ENCODE measurements at regions not wholly inside any gene's neighbourhood (a gene's known extent, or its start where the extent isn't known, plus 50 kb on each side); places are given as distances from the start of the nearest gene placed in this dataset.
"Not testable (repeated sequence)": the region's sequence is repeated elsewhere in the genome, so short reads cannot be mapped to it uniquely, and the experiment has no call there.

DNA sequence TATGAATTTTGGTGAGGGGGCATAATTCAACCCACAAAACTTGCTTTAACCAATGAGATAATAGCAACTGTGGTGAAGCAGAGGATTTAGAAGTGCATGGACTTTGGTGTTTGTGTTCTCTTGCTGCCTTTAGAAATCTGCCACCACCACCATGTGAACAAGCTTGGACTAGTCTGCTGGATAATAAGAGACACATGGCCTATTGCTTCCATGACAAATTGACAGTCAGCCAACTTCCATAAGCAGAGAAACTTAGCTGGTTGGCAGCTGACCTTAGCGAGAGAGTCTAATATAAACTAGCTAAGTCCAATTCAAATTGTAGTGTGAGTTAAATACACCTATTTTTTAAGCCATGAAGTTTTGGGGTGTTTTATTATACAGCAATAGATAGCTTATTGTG is 482.1 kb upstream of the ANO5 start:
- TF ChIP-seq POLR2A (IDR thresholded peaks at IDR 0.05), result no peak
- TF ChIP-seq, protein P1, sequence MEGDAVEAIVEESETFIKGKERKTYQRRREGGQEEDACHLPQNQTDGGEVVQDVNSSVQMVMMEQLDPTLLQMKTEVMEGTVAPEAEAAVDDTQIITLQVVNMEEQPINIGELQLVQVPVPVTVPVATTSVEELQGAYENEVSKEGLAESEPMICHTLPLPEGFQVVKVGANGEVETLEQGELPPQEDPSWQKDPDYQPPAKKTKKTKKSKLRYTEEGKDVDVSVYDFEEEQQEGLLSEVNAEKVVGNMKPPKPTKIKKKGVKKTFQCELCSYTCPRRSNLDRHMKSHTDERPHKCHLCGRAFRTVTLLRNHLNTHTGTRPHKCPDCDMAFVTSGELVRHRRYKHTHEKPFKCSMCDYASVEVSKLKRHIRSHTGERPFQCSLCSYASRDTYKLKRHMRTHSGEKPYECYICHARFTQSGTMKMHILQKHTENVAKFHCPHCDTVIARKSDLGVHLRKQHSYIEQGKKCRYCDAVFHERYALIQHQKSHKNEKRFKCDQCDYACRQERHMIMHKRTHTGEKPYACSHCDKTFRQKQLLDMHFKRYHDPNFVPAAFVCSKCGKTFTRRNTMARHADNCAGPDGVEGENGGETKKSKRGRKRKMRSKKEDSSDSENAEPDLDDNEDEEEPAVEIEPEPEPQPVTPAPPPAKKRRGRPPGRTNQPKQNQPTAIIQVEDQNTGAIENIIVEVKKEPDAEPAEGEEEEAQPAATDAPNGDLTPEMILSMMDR (IDR thresholded peaks at IDR 0.05), result no peak
- WGBS, 2 donors, result 73 to 75% methylated on average over 1 of the region's 1 CpG

DNA sequence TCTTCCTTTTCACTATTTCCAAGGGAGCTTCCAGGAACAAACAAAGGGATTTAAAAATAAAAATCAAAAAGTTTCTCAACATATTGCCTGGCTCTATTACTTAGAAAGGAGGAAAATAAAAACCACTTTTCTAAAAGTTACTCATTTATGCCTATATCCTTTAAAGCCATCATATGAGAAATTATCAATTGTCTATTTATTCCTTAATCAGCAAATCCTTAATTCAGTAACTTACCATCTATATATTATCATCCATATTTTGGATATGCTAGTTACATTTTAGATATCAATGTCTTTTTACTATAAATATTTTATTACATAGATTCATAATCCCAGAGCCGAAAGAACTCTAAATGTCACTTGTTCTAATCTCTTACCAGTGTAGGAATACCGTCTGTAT is 481.5 kb upstream of the ANO5 start:
- DNase-seq, result no peak
- WGBS, 2 donors, result 47 to 64% methylated on average over 2 of the region's 2 CpGs
- Histone ChIP-seq H3K4me1 (no peaks in the 10 kb centered on the region), H3K27ac (no peak overlapping the region), H3K27me3 (no peaks in the 10 kb centered on the region), H3K4me3 (no peak overlapping the region), H3K36me3 (replicated peaks in 1 of 2; ENCODE audit: insufficient read depth in 1 of 2, low read depth in 2 of 2) (no peaks in the 10 kb centered on the region), H3K9me3 (no peaks in the 10 kb centered on the region)
- intact Hi-C loops (cut with DNase I), result no loop called here
- TF ChIP-seq POLR2A (IDR thresholded peaks at IDR 0.05), result no peak
- TF ChIP-seq, protein P1 (IDR thresholded peaks at IDR 0.05), result no peak
- ATAC-seq, result no peak

More for the DNA sequence above, 482.1 kb upstream of the ANO5 start:
- ATAC-seq, result no peak
- no peak for DNase-seq
- no peaks in the 10 kb centered on the region for H3K36me3 ChIP-seq (replicated peaks in 1 of 2; ENCODE audit: insufficient read depth in 1 of 2, low read depth in 2 of 2)
- no peaks in the 10 kb centered on the region for H3K4me1 ChIP-seq
- H3K9me3 ChIP-seq, result no peaks in the 10 kb centered on the region
- no peaks in the 10 kb centered on the region for H3K27me3 ChIP-seq
- no peak overlapping the region for H3K4me3 ChIP-seq
- intact Hi-C loops (cut with DNase I), result no loop called here
- no peak overlapping the region for H3K27ac ChIP-seq

DNA sequence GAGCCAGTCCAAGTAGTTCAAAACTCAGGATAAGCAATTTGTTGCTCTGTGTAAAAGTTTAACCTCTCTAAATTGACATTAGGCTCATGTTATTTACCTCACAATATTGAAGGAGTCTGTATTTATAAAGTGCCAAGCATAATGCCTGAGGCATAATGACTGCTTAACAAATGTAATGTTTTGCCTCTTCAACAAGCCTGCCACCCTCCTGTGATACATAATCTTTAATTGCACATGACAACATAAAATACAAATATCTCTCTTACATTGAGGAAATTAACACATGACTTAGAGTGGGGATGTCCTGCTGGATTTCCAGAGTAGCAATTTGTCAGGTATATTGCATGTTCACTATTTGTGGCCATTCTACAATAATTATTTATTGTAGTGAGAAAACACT is 469.2 kb upstream of the ANO5 start:
- no peaks in the 10 kb centered on the region for H3K27me3 ChIP-seq
- no peak overlapping the region for H3K27ac ChIP-seq
- ATAC-seq (no peak), DNase-seq (no peak)
- intact Hi-C loops (cut with DNase I), result no loop called here
- no peaks in the 10 kb centered on the region for H3K4me1 ChIP-seq
- H3K4me3 ChIP-seq, result no peak overlapping the region
- H3K36me3 ChIP-seq (replicated peaks in 1 of 2; ENCODE audit: insufficient read depth in 1 of 2, low read depth in 2 of 2), result no peaks in the 10 kb centered on the region
- no peaks in the 10 kb centered on the region for H3K9me3 ChIP-seq
- TF ChIP-seq, protein P1 (IDR thresholded peaks at IDR 0.05), result no peak
- no peak for TF ChIP-seq POLR2A (IDR thresholded peaks at IDR 0.05)

DNA sequence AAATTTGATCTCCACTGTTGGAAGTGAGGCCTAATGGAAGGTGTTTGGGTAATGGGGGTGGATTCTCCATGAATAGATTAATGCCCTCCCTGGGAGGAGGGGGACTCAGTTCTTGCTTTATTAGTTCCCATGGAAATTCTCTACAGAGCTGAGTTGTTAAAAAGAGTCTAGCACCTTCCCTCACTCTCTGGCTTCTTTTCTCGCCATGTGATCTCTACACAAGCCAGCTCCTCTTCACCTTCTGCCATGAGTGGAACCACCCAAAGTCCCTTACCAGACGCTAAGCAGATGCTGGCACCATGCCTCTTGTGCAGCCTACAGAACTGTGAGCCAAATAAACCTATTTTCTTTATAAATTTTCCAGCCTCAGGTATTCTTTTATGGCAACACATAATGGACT is 465.8 kb upstream of the ANO5 start:
- Histone ChIP-seq H3K9me3 (no peaks in the 10 kb centered on the region), H3K27me3 (no peaks in the 10 kb centered on the region), H3K4me1 (no peaks in the 10 kb centered on the region), H3K36me3 (replicated peaks in 1 of 2; ENCODE audit: insufficient read depth in 1 of 2, low read depth in 2 of 2) (no peaks in the 10 kb centered on the region), H3K4me3 (no peak overlapping the region), H3K27ac (no peak overlapping the region)
- DNase-seq (no peak), ATAC-seq (no peak)
- no peak for TF ChIP-seq POLR2A (IDR thresholded peaks at IDR 0.05)
- TF ChIP-seq, protein P1 (IDR thresholded peaks at IDR 0.05), result no peak
- intact Hi-C loops (cut with DNase I), result no loop called here
- WGBS, 2 donors, result 52 to 55% methylated on average over 2 of the region's 2 CpGs

DNA sequence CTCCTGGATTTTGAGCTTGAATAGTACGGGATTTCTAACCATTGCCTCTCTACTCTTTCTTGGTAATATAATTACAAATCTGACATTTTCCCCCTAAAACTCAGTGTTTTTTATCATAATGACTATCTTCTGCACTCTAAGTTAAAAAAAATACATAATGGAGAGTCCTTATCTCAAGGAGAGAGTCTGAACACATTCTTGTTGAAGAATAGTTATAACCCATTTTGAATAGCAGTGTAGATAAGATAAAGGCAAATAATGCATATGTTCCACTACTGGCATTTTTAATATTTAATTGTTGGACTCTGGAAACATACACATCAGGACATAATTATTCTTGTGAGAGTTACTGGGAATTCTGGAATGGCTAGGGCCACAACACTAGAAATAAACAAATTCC is 456.5 kb upstream of the ANO5 start:
- DNase-seq (no peak), ATAC-seq (no peak)
- H3K36me3 ChIP-seq (replicated peaks in 1 of 2; ENCODE audit: insufficient read depth in 1 of 2, low read depth in 2 of 2), result no peaks in the 10 kb centered on the region
- H3K27me3 ChIP-seq, result no peaks in the 10 kb centered on the region
- H3K4me1 ChIP-seq, result no peaks in the 10 kb centered on the region
- peaks cover 0 to 4% (median 0%) of the 10 kb centered on the region in 3 donors for H3K9me3 ChIP-seq
- WGBS, 2 donors, result 41 to 43% methylated on average over 1 of the region's 1 CpG
- no peak overlapping the region for H3K4me3 ChIP-seq
- no peak overlapping the region for H3K27ac ChIP-seq
- intact Hi-C loops (cut with DNase I), result no loop called here
- TF ChIP-seq, protein P1 (IDR thresholded peaks at IDR 0.05), result no peak
- no peak for TF ChIP-seq POLR2A (IDR thresholded peaks at IDR 0.05)

DNA sequence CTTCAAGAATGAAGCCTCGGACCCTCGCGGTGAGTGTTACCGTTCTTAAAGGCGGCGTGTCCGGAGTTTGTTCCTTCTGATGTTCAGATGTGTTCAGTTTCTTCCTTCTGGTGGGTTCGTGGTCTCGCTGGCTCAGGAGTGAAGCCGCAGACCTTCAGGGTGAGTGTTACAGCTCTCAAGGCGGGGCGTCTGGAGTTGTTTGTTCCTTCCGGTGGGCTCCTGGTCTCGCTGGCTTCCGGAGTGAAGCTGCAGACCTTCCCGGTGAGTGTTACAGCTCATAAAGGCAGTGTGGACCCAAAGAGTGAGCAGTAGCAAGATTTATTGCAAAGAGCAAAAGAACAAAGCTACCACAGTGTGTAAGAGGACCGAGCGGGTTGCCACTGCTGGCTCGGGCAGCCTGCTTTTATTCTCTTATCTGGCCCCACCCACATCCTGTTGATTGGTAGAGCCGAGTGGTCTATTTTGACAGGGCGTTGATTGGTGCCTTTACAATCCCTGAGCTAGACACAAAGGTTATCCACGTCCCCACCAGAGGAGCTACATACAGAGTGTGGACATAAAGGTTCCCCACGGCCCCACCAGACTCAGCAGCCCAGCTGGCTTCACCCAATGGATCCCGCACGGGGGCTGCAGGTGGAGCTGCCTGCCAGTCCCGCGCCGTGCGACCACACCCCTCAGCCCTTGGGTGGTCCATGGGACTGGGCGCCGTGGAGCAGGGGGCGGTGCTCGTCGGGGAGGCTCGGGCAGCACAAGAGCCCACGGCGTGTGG is 440.2 kb upstream of the ANO5 start:
- H3K4me3 ChIP-seq; H3K36me3 ChIP-seq (replicated peaks in 1 of 2; ENCODE audit: insufficient read depth in 1 of 2, low read depth in 2 of 2); H3K4me1 ChIP-seq; ATAC-seq; DNase-seq; intact Hi-C loops (cut with DNase I); H3K27me3 ChIP-seq; H3K27ac ChIP-seq; H3K9me3 ChIP-seq: not testable (repeated sequence)
- 77 to 83% methylated on average over 21 to 37 of the region's 37 CpGs for WGBS, 2 donors

DNA sequence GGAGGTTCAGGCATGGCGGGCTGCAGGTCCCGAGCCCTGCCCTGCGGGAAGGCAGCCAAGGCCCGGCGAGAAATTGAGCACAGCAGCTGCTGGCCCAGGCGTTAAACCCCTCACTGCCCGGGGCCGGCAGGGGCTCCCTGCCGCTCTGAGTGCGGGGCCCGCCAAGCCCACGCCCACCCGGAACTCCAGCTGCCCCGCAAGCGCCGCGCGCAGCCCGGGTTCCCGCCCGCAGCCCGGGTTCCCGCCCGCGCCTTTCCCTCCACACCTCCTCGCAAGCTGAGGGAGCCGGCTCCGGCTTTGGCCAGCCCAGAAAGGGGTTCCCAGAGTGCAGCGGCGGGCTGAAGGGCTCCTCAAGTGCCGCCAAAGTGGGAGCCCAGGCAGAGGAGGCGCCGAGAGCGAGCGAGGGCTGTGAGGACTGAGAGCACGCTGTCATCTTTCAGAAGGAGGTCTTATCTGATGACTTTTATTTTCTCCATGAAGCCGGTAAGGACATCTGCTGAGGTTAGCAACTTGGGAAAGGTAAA is 439.6 kb upstream of the ANO5 start:
- ATAC-seq; H3K27ac ChIP-seq; H3K27me3 ChIP-seq; H3K9me3 ChIP-seq; H3K36me3 ChIP-seq (replicated peaks in 1 of 2; ENCODE audit: insufficient read depth in 1 of 2, low read depth in 2 of 2); H3K4me3 ChIP-seq; intact Hi-C loops (cut with DNase I); H3K4me1 ChIP-seq; DNase-seq: not testable (repeated sequence)
- WGBS, 2 donors, result 70 to 75% methylated on average over 11 to 13 of the region's 37 CpGs

Data from body of pancreas (tissue), 4 donors.